HG02588 (cell line): ENCODE measurements at regions not wholly inside any gene's neighbourhood (a gene's known extent, or its start where the extent isn't known, plus 50 kb on each side); places are given as distances from the start of the nearest gene placed in this dataset.

Experiments
- ATAC-seq: cut with Tn5 transposase; IDR thresholded peaks from one replicate; pipeline ENCODE4 v1.9.1; 2021; ENCODE audit warnings: mild to moderate bottlenecking, moderate library complexity; ENCODE audit not compliant: unreplicated experiment

DNA sequence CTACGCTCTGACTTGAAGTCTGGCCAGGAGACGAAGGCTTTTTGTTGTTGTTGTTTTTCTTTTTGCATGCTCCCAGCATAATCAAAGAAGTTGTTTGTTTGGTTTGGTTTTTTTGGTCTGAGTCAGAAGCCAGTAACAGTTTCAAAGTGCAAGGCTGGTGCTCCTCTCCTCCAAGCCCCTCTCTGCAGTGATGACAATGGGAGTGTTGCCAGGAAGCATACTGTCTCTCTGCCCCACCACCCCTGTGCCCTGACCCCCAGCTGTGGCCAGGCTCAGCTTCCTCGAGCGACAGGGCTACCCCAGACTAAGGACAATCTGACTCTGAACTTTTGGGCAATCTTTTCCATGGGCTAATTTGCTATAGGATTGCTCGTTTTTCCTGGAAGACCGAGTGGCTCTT is 173.8 kb upstream of the PITX1 start:
- no peak for ATAC-seq

DNA sequence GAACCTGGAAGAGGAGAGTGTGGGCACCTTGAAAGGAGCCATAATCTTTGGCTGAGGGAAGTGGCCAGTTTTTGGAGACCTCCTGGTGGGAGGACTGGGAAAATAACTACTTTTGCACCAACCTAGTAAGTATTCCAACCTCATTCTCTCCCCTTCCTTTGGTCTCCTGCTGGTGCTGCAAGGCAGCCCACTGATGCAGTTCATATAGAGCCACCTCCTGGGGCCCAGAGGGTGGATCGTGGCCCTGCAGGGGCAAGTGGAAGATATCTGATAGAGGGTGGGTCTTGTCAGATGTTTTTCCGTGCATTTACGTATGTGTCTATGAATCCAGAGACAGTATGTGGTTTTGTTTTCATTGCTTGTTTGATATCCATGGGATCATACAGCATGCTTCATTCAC is 172.8 kb upstream of the PITX1 start:
- no peak for ATAC-seq

DNA sequence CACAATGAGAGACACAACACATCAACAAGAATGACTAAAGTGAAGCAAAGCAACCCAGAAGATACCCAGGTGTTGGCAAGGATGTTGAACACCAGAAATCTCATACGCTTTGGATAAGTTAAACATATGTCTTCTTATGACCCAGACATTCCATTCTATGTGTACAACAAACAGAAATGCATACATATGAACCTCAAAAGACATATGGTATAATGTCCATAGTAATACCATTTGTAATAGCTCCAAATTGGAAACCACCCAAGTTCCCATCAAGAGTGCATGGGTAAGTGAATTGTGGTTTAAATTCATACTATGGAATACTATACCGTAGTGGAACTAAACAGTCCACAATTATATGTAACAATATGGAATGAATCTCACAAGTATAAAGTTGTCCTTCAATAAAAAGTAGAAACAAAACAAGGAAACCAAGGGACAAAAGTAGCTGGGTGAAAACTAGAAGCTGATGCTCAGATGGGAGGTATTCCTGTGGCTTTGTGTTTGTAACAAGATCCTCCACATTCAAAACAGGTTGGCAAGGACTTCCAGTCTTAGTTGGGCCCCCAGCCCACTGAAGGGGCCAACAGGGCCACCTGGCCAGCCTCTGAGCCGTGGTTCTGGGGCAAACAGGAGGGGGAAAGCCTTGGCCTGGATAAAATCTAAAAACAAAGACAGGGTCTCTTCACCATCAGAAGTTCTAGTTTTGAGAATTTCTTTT is 171.8 kb upstream of the PITX1 start:
- ATAC-seq = no peak

DNA sequence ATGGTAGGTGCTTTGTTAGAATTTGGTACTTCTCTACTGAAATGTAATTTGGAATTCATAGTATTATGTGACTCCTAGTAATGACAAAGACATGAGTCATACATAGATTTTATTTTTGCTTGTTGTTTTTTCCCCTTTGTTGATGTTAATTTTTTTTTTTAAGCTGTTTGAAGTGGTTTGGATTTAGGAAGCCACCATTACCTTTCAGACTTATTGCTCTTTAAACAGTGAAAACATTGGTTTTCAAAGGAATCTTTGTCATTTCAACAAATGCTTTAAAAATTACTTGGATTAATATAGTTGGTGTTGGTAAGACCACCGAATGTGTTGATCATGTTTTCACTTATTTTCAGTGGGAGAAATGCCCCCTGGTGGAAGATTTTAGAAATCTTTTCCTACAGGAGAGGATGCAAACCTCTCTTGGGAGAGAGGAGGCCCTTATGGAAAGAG is 170.1 kb upstream of the PITX1 start:
- ATAC-seq = no peak

DNA sequence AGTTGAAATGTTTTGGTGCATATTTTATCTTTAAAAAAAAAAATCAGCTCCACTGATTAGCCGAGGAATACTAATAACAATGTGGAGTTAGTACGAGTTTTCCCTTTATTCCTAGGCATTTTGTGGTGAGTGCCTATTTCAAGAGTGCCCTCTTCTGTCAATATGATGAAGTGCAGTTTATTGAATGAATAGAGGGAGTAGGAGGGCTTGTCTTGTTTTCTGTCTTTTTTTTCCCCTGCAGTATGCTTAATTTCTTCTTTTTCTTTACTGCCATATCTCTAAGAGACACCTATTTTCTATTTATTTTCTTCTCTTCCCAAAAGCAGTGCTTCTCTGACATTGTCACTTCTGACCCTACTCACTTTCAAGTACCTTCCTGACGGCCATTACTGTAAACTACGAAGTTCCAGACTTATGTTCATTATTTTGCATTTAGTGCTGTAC is 169.6 kb upstream of the PITX1 start:
- ATAC-seq = no peak

DNA sequence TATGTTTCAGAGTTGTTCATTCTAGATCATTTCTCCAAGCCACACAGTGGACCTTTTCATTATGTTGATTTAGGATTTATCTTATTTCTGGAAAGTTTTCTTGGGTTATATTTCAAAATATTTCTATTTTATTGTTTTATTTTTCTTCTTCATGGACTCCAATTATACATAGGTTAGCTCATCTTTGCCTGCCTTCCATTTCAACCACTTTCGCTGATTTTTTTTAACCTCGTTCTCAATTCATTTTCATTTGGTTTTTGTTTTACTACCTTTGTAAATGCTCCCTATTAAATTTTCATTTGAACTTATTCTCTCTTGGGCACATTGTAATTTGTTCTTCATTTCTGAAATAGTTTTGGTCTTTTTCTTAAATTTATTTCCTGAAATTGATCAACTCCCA is 169.0 kb upstream of the PITX1 start:
- ATAC-seq = no peak

DNA sequence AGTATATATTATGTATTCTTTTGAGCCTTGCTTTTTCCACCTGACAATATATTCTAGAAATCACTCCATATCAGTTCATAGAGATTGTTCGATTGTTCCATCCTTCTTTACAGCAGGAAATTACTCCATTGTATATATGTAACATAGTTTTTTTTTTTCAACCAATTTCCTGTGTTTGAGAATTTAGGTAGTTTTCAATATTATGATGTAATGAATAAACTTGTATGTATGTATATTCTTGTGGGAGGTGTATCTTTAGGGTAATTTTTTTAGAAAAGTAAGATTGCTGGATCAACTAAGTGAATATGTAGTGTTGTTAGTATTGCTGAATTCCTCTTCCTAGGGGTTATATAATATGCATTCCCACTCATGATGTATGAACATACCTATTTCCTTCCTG is 165.9 kb upstream of the PITX1 start:
- ATAC-seq = no peak

DNA sequence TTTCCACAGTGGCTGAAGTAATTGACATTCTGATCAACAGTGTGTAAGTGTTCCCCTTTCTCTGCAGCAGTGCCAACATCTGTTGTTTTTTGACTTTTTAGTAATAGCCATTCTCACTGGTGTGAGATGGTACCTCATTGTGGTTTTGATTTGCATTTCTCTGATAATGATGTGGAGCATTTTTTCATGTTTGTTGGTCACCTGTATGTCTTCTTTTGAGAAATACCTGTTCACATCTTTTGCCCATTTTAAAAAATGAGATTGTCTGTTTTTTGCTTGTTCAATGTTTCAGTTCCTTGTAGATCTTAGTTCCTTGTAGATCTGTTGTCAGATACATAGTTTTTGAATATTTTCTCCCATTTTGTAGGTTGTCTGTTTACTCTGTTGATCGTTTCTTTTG is 162.5 kb upstream of the PITX1 start:
- no peak for ATAC-seq

DNA sequence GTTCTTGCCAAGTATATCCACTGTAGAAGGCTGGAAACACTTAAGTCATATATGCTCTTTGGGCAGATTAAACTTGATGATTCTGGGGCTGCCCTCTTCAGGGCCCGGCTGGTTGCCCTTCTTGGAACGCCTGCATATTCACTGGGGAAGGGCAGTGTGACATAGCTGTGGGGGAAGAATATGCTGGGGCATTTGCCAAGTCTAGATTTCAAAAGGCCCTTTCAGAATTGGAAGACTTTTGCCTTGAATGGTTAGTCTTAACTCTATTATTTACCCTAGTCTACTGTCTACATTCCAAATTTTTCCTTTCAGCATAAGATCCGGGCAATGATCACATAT is 161.2 kb upstream of the PITX1 start:
- ATAC-seq = no peak

DNA sequence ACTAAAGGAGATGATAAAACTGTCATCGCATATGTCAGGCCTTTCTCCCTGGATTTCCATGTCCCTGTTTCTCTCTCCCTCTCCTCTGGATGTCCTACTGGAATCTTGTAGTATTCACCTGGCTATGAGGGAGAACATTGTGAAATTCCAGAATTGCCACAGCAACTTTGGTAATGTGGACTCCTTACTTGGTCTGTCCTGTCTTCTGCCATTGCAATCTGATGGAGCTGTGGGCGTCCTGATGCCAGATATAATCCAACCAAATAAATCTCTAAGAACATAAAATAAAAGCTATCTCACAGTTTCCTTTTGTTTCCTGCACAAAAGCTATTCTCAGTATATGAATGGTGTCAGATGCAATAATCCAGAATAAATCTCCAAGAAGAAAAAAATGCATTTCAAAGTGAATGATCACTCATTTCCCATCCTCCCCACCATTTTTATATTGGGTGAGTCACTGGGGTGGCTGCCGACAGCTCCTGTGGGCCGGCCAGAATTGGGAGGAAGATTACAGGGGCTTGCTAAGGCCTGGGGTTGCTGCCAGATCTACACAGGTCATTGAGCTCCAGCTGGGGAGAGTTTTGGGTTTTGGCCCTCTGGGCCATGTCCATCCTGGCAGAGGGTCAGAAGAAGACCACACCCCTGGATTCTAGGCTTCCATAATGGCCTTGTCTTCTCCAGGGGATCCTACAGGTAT is 160.7 kb upstream of the PITX1 start:
- ATAC-seq = no peak

DNA sequence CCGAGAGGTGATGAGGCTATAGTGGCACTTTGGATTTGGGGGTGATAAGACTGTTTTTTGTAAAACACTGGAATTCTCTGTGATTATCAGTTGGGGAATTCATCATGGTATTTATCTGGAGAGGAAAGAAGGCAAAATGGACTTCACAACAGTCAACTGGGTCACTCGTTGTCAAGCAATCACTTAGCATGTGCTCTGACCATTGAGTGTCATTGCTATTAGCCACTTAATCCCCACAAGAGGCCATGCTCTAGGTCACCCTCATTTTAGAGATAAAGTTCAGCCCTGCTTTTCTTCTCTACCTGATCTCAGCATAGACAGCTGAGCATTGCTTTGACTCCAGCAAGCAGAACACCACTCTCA is 160.1 kb upstream of the PITX1 start:
- no peak for ATAC-seq

DNA sequence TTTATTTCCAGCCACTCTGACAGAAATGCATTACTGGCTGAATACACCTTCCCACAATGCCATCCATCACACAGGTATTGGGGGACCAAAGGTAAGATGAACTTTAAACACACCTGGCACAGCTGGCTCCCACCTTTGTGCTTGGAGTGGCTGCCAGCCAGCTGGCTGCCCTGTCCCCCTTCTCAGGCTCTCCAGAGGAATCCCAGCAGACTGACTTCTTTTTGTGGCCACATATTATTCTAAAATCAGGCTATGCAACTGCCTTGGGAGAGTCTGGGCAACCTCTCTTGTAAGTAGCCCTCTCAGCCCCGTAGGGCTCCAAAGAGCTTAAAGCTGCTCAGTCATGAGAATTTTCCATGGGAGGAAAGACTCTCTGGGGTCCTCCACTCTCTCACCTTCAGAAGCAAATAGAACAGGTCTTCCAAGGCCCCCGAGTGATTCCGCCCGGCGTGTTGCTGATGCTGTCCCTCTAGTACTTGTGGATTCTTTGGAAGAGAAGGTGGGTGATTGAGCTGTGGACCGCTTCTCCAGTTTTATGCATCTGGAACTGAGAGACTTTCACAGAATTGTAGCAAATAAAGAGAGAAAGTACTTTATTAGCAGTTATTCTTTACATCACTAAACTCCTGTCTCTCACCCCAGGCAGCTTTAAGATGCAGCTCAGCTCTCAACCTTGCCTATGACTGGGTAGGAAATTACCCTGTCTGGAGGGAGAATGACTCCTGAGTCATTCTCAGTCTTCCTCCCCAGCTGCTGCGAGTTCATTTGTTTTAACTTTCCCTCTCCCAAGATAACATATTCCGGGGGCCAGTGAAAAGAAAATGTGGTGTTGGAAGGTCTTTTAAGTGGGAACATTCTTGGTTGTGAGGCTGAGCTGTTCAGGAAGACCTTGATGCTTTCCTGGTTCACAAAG is 159.4 kb upstream of the PITX1 start:
- no peak for ATAC-seq

DNA sequence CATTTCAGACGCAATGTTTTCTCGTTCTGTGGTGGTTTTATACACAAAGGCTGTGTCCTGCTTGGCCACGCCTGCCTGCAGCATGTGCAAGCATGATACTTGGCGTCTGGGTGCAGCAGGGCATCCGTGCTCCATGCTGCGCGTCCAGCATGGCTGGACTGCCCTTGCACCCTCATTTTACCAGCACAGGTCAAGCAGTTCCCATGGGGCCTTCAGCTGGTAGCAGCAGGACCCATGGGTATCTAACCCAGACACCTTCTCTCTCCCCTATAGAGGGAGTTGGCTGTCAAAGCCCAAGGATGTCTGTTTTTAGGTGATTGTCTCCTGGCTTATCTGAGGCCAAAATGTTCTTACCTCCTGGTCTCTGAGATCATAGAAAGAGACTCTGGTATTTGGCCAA is 158.3 kb upstream of the PITX1 start:
- ATAC-seq = no peak

DNA sequence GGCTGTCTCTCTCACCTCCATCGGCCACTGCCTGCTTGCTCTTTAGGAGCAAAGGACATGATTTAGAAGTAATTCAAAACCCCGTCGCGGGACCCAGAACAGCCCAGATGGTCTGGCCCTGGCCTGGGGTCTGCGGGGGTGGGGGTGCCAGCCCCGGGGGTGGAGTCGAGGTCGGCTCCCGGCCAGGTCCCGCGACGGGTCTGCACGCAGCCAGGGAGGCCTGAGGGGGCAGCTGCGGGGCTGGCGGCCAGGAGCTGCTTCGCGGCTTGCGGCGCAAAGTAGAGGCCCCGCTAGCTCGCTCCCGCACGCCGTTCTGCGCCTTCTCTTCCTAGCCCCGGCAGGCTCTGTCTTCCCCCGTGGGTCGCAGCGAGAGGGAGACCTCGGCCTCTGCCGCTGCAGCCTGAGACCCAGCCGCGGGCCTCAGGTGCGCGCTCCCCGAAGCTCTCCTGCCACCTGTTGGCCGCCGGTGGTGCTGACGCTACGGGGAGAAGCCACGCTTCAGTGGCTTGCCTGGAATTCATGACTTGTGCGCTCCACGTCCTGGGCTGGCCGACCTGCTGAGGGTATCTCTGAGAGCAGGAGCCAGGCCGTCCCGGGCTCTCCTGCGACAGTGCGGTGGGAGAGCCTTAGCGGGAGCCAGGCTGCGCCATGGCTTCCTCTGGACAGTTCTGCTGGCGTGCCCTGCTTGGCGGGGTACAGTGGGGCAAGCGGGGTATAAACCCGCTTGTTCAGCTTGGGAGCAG is 157.2 kb upstream of the PITX1 start:
- ATAC-seq = peak; percentile 81

DNA sequence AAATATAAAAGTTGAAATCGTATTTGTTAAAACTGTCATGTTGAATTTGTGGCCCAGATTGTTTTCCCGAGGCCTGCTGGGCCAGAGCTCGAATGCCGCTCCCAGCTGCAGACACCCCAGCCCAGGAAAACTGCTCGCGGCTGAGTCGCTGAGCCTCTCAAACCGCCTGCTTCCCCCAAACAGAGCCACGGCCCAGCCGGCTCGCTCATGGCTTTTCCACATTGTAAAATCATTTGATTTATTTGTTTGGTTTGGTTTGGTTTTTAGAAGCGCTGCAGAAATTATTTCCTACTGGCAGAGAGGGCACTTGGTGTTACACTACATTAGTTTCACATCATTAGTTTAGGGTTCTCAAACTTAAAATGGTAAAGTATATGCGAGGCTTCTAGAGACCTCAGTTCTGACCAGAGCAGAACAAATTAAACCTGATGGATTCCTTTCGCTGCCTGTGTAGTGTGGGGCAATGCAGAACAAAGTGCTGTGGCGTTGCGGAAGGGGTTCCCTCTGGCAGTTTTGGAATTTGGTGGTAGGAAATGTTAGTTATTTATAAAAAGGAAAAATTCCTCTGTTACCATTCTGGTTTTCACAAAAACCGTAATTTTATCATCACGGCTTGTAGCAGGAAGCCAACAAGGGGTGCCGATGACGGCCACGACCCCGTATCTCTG is 156.5 kb upstream of the PITX1 start:
- ATAC-seq = no peak

DNA sequence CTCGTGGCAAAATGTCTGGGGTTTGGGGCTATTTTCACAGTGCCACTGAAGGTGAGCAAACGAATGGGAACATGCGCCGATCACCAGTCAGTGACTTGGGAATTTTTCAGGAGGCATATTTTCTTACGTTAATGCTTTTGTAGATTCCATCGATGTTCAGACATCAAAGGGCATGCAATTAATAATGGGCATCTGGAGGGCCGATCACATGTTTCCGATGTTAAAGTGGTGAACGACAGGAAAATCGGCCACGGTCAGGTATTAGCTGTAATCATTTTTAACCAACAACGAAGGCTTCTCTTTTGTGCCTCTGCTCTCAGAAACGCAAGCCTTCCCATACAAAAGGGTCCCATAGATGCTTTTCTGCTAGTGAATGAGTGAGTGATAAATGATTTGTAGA is 155.0 kb upstream of the PITX1 start:
- ATAC-seq = no peak

DNA sequence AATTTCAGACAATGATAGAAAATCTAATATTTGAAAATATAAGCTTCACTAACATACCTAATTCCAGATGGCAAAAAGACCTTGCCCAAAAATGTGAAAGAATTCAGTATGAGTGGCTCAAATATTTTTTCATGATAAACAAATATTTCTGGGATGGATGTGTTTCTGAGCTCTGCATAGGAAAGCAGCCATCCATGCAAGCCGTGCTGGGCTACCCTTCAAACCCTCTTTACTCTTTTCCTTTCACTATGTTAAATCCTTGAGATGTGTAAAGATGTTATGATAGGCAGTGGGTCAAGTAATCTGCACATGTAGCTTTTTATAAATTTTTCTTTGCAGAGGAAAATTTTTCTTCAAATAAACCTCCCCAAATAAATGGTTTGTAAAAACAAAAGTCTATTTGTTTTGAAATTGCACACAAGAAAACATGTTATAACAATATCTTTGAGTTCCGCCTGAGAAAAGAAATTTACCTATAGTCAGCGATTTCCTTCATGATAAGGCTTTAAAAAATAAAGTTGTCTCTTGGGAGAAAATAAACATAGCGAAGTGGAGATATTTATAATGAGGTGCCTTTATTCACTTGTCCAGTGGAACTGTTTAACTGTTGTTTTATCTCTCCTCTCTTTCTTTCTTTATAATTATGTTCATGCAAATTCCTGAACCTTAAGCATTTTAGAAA is 154.3 kb upstream of the PITX1 start:
- no peak for ATAC-seq

DNA sequence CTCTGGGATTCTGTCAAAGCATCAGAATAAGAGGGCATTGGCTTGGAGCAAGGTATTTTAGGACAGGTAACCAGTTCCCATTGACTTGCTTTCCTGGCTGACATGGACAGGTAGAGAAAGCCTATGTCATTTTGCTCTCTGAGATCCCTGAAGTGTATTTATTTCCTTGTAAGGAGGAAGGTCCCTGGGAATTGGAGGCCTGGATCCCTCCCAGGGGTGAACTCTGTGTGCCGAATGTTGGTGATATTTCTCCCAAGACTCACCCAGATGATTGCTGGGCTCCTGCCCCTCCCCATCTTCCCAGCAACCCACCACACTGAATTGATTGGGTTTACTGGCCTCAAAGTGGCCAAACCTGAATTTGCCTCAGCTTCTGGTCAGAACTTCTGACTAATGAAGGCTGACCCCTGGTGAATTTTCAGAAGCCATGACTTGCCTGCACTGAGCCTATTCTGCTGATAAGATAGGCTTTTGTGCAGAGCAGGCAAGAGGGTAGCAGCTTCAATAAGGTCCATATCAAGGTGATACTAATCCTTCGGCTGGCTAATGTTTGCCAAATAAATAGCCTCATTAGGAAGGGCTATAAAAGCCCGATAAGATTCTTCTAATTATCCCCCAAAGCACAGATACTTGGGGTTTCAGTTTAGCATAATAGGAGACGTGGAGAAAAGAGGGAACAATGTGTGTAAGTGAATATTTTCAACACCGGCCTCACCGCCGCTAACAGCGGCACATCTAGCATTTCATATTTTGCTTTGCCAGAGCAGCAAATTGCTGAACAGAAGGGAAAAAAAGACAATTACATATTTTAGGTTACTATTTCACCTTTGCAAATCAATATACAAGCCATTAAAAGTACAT is 152.9 kb upstream of the PITX1 start:
- ATAC-seq = no peak

DNA sequence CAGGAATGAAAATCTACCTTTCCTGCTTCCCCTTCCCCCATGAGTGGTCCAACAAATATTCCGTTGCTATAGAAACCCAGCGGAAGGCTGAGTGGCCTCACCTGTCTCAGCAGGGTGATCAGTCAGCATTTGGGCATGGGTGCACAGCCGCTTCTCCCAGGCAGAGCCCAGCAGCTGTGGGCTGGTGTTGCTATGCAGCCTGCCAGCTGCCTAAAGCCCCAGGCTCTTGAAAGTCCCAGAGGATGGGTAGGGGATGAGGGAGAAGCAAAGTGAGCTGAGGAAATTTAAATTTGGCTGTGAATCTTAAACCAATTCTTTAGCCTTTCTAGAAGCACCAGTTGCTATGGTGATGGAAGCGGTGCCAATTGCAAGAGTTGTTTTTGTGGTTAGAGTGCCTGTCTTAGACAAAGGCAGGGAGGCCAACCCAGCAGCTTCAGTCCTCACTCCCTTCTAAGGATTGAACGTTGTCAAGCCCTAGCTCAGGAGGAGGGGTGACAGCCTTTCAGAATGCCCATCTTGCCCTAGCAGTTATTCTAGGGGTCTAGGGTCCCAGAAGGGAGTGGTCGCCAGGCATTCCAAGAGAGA is 151.5 kb upstream of the PITX1 start:
- no peak for ATAC-seq
